Gastrocnemius medialis (tissue), 4 donors: ENCODE measurements at regions not wholly inside any gene's neighbourhood (a gene's known extent, or its start where the extent isn't known, plus 50 kb on each side); places are given as distances from the start of the nearest gene placed in this dataset.

ENCODE experiments used
- ATAC-seq, 2 donors: fragments of 150-250 bp; one replicate each; pipeline ENCODE4 v1.9.1; 2016
- DNase-seq, 2 donors: peaks; one replicate each; pipeline ENCODE4 v3.0.0-alpha.2; 2019
- H3K27ac ChIP-seq, 4 donors: fragments of 200-600 bp; sonication (generic); 1 replicate in 1 of 4; 2 replicates in 3 of 4; pipeline ENCODE4 v1.5.1; 2016 to 2018; ENCODE audit warnings: mild to moderate bottlenecking in 2 of 4, moderate library complexity in 1 of 4
- H3K27me3 ChIP-seq, 3 donors: fragments of 200-600 bp; sonication (generic) in 2 of 3; 1 replicate in 1 of 3; 2 replicates in 2 of 3; pipeline versions ENCODE4 v1.5.1 to v1.6.0; 2016 to 2019; ENCODE audit warnings: mild to moderate bottlenecking in 1 of 3, moderate library complexity in 1 of 3
- H3K36me3 ChIP-seq, 2 donors: fragments of 200-600 bp; sonication (generic) in 1 of 2; one replicate each; pipeline ENCODE4 v1.5.1; 2017 to 2018
- H3K4me1 ChIP-seq, 2 donors: fragments of 200-600 bp; sonication (generic) in 1 of 2; one replicate each; pipeline ENCODE4 v1.5.1; 2016 to 2017; ENCODE audit warnings: mild to moderate bottlenecking in 2 of 2
- H3K4me3 ChIP-seq, 4 donors: fragments of 200-600 bp; sonication (generic) in 3 of 4; 1 replicate in 1 of 4; 2 replicates in 3 of 4; pipeline ENCODE4 v1.5.1; 2016 to 2019; ENCODE audit warnings: mild to moderate bottlenecking in 2 of 4
- H3K9me3 ChIP-seq, 3 donors: fragments of 200-600 bp; sonication (generic) in 2 of 3; 1 replicate in 1 of 3; 2 replicates in 2 of 3; pipeline ENCODE4 v1.5.1; 2016 to 2019
- POLR2A ChIP-seq, 2 donors: fragments of 450-650 bp; IDR thresholded peaks; one replicate each; pipeline ENCODE4 v1.6.1; 2017; ENCODE audit warnings: antibody characterized with exemption in 2 of 2, mild to moderate bottlenecking in 2 of 2, moderate library complexity in 2 of 2
- in situ Hi-C, 4 donors: fragments of 200-750 bp; cut with MboI; loops; one replicate each; pipeline versions ENCODE4 v1.15.0 to v1.8.0; 2017; ENCODE audit warnings: low sequenced_read_pairs in 4 of 4
- intact Hi-C: fragments of 100-400 bp; cut with DNase I; formaldehyde crosslinking; loops from one replicate; pipeline ENCODE4 v1.15.1; 2023; ENCODE audit warnings: low total_unique reads
- TF ChIP-seq, protein P1 (sequence below), 5 experiments: fragments of 450-650 bp in 3 of 5; fragments of 200-600 bp in 2 of 5; sonication (generic) in 2 of 5; IDR thresholded peaks in 4 of 5; conservative IDR thresholded peaks in 1 of 5; 1 replicate in 4 of 5; 2 replicates in 1 of 5; pipeline ENCODE4 v1.5.1; 2016 to 2019; ENCODE audit warnings: antibody characterized with exemption in 5 of 5, mild to moderate bottlenecking in 3 of 5, moderate library complexity in 3 of 5

DNA sequence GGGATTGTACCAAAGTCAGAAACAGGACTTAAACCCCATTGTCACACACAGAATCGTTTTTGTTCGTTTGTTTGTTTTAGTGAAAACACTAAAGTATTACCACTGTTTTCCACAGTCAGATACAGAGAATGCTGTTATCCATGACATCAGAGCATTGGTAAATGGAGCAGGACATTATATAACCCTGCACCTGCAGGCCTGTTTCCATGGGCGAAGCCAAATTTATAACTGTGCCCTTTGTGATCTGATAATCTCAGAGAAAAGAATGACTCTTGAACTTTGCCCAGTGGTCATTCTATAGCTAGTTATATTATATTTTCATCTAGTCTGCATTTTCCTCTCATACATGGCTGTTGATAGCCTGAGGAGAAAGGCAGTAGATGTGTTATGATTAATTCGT lies 217.6 kb downstream of the TMEM182 start:
- H3K4me1 ChIP-seq: peaks cover 0 to 15% of the 10 kb centered on the region in 2 donors
- no peak overlapping the region for H3K4me3 ChIP-seq
- no peak overlapping the region for H3K27ac ChIP-seq
- in situ Hi-C loops (no loop called here), intact Hi-C loops (no loop called here)
- ATAC-seq: no peak
- H3K36me3 ChIP-seq: no peaks in the 10 kb centered on the region
- TF ChIP-seq, protein P1, sequence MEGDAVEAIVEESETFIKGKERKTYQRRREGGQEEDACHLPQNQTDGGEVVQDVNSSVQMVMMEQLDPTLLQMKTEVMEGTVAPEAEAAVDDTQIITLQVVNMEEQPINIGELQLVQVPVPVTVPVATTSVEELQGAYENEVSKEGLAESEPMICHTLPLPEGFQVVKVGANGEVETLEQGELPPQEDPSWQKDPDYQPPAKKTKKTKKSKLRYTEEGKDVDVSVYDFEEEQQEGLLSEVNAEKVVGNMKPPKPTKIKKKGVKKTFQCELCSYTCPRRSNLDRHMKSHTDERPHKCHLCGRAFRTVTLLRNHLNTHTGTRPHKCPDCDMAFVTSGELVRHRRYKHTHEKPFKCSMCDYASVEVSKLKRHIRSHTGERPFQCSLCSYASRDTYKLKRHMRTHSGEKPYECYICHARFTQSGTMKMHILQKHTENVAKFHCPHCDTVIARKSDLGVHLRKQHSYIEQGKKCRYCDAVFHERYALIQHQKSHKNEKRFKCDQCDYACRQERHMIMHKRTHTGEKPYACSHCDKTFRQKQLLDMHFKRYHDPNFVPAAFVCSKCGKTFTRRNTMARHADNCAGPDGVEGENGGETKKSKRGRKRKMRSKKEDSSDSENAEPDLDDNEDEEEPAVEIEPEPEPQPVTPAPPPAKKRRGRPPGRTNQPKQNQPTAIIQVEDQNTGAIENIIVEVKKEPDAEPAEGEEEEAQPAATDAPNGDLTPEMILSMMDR (IDR thresholded peaks at IDR 0.05 in 4 of 5, conservative IDR thresholded peaks at IDR 0.05 in 1 of 5): no peak
- no peak for TF ChIP-seq POLR2A (IDR thresholded peaks at IDR 0.05)
- H3K27me3 ChIP-seq: no peaks in the 10 kb centered on the region
- DNase-seq: no peak
- no peaks in the 10 kb centered on the region for H3K9me3 ChIP-seq

DNA sequence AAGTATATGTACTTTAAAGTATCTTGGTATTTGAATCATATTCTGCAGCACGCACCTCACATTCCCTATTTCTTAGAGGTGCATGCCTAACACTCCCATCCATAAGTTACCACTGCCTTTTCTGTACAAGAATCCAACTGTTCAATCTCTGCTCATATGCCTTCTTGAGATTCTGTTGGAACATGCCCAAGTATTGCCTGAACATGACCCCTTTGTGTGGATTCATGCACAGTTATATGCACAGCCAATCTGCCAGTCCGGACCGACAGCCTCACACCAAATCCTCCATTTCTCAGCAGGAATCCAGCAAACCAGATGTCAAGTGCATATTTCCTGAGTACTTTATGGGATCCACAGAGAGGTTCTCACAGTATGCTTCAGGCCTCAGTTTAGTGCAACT lies 222.0 kb downstream of the TMEM182 start:
- Histone ChIP-seq H3K4me3 (no peak overlapping the region), H3K4me1 (no peaks in the 10 kb centered on the region), H3K36me3 (no peaks in the 10 kb centered on the region), H3K27ac (no peak overlapping the region), H3K27me3 (no peaks in the 10 kb centered on the region), H3K9me3 (no peaks in the 10 kb centered on the region)
- no peak for TF ChIP-seq POLR2A (IDR thresholded peaks at IDR 0.05)
- TF ChIP-seq, protein P1 (IDR thresholded peaks at IDR 0.05 in 4 of 5, conservative IDR thresholded peaks at IDR 0.05 in 1 of 5): no peak
- intact Hi-C loops (no loop called here), in situ Hi-C loops (no loop called here)
- no peak for ATAC-seq
- no peak for DNase-seq

DNA sequence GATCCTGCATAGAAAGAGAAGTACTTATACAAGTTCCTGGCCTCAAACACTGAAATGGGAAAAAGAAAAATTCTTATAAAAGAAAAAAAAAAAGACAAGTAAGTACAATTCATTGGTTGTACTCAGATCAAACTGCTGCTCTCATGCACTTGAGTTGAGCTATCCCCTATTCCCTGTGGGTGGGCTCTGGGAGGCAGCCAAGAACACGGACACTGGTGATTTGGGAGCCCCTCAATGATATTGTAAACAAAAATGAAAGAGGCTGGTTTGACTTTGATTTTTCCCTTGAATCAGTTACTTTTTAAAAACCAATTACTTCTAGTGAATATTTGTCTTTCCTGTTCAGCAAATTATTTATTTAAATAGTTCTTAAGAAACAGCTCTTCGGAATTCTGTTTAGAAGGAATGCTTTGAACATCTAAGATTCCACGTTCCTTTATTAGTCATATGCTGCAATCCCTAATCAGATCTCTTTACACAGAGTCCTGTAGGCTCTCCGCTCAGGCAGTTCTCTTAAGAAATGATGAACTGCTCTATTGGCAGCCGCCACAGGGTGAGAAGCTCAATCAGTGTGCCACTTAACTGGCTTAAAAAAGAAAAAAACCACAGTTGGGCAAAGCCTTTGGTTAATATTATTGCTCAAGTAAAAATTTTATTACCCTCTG lies 225.1 kb downstream of the TMEM182 start:
- Histone ChIP-seq H3K27ac (no peak overlapping the region), H3K4me3 (no peak overlapping the region), H3K36me3 (no peaks in the 10 kb centered on the region), H3K27me3 (no peaks in the 10 kb centered on the region), H3K9me3 (no peaks in the 10 kb centered on the region), H3K4me1 (no peaks in the 10 kb centered on the region)
- no peak for DNase-seq
- in situ Hi-C loops: no loop called here
- no peak for ATAC-seq
- intact Hi-C loops: no loop called here
- no peak for TF ChIP-seq POLR2A (IDR thresholded peaks at IDR 0.05)
- TF ChIP-seq, protein P1 (IDR thresholded peaks at IDR 0.05 in 4 of 5, conservative IDR thresholded peaks at IDR 0.05 in 1 of 5): no peak

DNA sequence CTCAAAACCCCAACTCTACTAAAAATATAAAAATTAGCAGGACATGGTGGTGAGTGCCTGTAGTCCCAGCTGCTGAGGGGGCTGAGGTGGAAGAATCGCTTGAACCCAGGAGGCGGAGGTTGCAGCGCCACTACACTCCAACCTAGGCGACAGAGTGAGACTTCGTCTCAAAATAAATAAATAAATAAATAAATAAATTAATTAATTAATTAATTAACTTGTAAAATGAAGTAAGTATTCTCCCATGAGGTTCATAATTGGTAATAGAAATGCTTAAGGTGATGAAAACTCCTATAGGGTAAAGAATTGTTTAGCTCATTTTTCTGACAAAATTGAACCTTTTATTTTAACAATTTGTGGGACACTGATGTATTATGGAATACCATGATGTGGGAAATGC lies 230.8 kb downstream of the TMEM182 start:
- TF ChIP-seq, protein P1 (IDR thresholded peaks at IDR 0.05 in 4 of 5, conservative IDR thresholded peaks at IDR 0.05 in 1 of 5): no peak
- TF ChIP-seq POLR2A (IDR thresholded peaks at IDR 0.05): no peak
- Histone ChIP-seq H3K27ac (no peak overlapping the region), H3K9me3 (no peaks in the 10 kb centered on the region), H3K4me1 (no peaks in the 10 kb centered on the region), H3K36me3 (no peaks in the 10 kb centered on the region), H3K4me3 (no peak overlapping the region), H3K27me3 (no peaks in the 10 kb centered on the region)
- DNase-seq (no peak), ATAC-seq (no peak)
- in situ Hi-C loops: no loop called here
- intact Hi-C loops: no loop called here

DNA sequence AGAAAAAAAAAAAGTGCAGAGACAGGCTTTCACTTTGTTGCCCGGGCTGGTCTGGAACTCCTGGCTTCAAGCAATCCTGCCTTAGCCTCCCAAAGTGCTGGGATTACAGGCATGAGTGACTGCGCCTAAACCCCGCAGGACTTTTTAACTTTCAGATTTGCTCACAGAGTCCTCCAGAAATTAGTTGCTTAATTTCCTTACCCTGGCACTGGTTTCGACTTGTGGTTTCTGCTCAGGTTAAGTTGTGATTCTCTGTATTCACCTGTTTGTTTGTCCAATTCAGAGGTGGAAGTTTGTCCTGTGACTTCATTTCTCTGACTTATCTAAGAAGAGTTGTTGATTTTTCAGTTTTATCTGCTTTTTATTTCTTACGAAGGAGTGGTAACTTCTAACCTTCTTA lies 238.1 kb downstream of the TMEM182 start:
- no peaks in the 10 kb centered on the region for H3K9me3 ChIP-seq
- ATAC-seq: no peak
- intact Hi-C loops: no loop called here
- TF ChIP-seq POLR2A (IDR thresholded peaks at IDR 0.05): no peak
- TF ChIP-seq, protein P1 (IDR thresholded peaks at IDR 0.05 in 4 of 5, conservative IDR thresholded peaks at IDR 0.05 in 1 of 5): no peak
- H3K27me3 ChIP-seq: no peaks in the 10 kb centered on the region
- H3K36me3 ChIP-seq: no peaks in the 10 kb centered on the region
- no peak for DNase-seq
- no peak overlapping the region for H3K4me3 ChIP-seq
- in situ Hi-C loops: no loop called here
- H3K4me1 ChIP-seq: peaks cover 18 to 19% of the 10 kb centered on the region in 2 donors
- H3K27ac ChIP-seq: no peak overlapping the region
